Activated naive CD4-positive, alpha-beta T cell treated with anti-CD3 and anti-CD28 coated beads, Interleukin-2, amount 50 U/mL, for 16 hours (primary cell): ENCODE measurements at regions not wholly inside any gene's neighbourhood (a gene's known extent, or its start where the extent isn't known, plus 50 kb on each side); places are given as distances from the start of the nearest gene placed in this dataset.
"Not testable (repeated sequence)": the region's sequence is repeated elsewhere in the genome, so short reads cannot be mapped to it uniquely, and the experiment has no call there.

Experiments
- DNase-seq: peaks from one replicate; pipeline ENCODE4 v3.0.0-alpha.2; 2020

GRCh38 chr7:115178835-115179234, 256.9 kb downstream of the MDFIC start:
- no peak for DNase-seq

DNA sequence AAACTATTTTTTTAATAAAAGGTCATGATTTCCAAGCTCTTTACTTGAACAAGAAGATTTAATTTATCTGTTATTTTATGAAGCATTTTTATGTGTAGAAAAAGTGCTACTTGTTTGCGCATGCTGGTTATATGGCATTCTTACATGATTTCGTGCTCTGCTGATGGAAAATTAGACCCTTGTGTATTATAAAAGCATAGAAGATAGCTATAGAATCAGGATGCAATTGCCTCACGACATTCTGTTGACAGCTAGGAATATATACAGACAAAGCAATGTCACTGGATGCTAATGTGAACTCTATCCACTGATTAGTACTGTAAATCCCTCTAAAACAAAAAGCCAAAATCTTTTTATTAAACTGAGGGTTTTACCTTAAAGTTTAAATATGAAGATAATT, 255.9 kb downstream of the MDFIC start:
- DNase-seq = no peak

GRCh38 chr7:115177103-115177502, 255.2 kb downstream of the MDFIC start:
- DNase-seq = no peak

DNA sequence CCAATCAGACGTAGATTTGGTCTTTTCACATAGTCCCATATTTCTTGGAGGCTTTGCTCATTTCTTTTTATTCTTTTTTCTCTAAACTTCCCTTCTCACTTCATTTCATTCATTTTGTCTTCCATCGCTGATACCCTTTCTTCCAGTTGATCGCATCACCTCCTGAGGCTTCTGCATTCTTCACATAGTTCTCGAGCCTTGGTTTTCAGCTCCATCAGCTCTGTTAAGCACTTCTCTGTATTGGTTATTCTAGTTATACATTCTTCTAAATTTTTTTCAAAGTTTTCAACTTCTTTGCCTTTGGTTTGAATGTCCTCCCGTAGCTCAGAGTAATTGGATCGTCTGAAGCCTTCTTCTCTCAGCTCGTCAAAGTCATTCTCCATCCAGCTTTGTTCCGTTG, 250.5 kb downstream of the MDFIC start:
- not testable (repeated sequence) for DNase-seq

- DNase-seq = no peak
These were observed 232.0 kb downstream of the MDFIC start for GRCh38 chr7:115153769-115154477.

- no peak for DNase-seq
These were observed 231.3 kb downstream of the MDFIC start for GRCh38 chr7:115153176-115153575.

- DNase-seq = no peak
These were observed 224.3 kb downstream of the MDFIC start for GRCh38 chr7:115146148-115146547.

DNA sequence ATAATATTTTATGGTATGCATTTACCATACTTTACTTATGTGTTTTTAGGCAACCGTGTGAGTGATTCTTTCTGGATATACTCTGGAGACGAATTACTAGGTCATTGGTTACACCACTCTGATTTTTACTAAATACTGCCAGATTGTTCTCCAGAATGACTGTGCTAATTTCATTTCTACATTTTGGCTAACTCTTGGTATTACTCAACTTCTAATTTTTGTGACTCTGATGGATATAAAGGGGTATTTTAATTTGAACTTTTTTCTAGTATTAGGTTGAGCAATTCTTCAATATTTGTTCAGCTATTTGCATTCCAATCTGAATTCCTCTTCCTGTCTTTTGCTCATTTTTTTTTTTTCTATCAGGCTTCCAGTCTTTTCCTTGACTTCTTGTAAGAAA, 223.6 kb downstream of the MDFIC start:
- DNase-seq = no peak

- no peak for DNase-seq
These were observed 215.9 kb downstream of the MDFIC start for GRCh38 chr7:115137816-115138215.

DNA sequence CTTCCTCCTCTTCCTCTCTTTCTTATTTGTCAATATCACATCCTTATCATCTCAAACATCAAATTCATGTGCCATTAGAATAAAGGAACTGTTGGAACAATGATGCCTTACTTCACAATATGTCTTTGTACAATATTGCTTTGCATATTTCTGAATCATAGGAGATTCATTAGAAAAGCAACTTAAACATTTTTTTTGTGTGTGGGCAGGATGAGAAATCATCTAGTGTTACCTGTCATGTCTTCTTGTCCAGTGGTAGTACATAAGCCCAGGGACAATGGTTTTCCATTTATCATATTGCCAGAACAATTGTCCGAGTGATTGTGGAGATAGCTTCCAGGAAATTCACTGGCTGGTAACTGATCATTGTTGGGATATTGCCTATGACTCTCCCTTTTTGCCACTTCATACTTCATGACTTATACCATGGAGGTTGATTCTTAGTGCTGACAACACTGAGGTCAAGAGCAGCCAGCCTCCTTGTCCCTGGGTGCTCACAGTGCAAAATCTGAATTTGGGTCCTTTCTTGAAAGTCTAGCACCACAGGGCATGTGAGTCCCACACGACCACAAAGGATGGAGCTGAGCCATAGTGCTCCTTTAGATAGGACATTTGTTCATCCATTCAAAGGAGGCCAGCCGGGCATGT, 215.0 kb downstream of the MDFIC start:
- no peak for DNase-seq

DNA sequence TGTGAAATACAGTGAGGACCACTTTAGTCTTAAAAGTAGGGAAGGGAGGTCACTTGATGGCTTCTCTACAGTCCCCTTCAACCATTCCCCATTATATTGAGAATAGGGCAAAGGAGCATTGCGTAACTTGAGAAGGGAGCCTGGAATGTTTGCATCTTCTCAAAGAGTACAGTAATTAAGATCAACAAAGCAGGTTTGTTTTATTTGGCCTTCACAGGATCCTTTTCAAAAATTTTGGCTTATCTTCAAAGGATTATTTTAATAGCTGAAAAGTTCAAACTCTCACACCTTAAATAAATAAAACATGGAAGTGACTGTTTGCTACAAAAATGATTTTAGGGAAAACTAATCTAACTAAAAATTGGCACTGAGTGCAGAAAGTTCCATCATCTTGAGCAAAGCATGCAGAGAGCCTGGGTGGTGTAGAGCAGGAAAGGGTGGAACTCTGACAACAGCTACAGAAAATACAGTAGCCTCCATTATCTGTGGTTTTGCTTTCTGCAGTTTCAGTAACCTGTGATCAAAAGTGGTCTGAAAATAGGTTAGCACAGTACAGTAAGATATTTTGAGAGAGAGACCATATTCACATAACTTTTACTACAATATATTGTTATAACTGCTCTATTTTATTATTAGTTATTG, 214.0 kb downstream of the MDFIC start:
- DNase-seq = no peak

DNA sequence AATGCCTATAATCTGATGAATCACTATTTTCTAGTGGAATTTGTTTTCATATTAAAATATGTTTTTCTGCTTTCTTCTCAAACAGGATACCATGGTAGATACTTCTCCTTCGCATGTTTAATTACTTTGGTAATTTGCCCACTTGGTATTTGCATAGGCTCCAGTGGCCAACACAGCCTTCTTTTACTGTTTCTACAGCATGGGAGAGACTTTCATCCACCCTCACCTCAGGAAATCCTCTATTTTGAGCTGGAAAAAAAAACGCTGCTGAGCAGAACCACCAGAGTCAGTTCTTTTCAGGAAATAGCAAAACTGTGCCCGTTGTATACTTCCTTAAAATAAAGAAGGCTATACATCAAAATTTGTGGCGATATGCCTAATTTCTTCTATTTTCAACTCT, 213.3 kb downstream of the MDFIC start:
- DNase-seq = no peak

GRCh38 chr7:115133248-115133647, 211.4 kb downstream of the MDFIC start:
- no peak for DNase-seq

GRCh38 chr7:115132096-115132495, 210.2 kb downstream of the MDFIC start:
- DNase-seq = no peak

GRCh38 chr7:115128154-115128553, 206.3 kb downstream of the MDFIC start:
- no peak for DNase-seq

GRCh38 chr7:115127399-115128021, 205.6 kb downstream of the MDFIC start:
- DNase-seq = no peak

GRCh38 chr7:115125750-115126149, 203.9 kb downstream of the MDFIC start:
- no peak for DNase-seq

DNA sequence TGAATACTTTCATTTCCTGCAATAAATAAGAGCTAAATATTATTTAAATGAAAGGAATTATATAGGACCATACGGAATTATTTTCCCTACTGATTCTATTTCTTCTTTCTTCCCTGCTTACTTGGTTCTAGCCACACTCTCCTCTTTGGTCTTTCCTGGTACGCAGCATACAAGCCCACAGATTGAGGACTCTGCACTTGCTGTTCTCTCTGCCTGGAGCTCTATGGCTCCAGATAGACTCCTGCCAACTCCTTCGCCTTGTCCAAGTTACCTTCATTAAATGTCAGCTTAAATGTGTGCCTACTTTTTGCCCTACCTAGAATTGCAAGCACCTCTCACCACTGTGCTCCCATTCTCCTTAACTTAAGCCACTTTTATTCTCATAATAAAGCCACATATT, 203.4 kb downstream of the MDFIC start:
- DNase-seq = no peak

- DNase-seq = no peak
These were observed 202.6 kb downstream of the MDFIC start for GRCh38 chr7:115124409-115124939.

- DNase-seq = no peak
These were observed 201.5 kb downstream of the MDFIC start for GRCh38 chr7:115123441-115123840.

- no peak for DNase-seq
These were observed 200.5 kb downstream of the MDFIC start for GRCh38 chr7:115122388-115122787.

DNA sequence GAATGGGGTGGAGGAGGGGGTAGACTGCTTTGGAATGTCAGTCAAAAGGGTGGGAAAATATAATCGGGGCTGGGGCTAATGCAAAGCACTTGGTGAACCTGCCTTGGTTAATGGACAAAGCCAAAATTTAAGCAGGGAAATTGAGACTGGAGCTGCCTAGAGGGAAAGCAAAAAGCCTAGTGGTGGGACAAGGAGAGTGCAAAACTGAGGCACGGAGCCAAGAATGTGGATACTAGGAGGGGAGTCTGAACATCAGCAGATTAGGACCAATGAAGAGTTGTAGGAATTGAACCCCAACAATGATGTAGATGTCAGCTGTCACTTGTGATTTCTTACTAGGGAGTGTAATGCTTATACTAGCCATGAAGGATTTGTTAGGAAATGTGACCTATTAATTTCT, 195.9 kb downstream of the MDFIC start:
- DNase-seq = no peak
